GM12878 (cell line): ENCODE measurements at regions not wholly inside any gene's neighbourhood (a gene's known extent, or its start where the extent isn't known, plus 50 kb on each side); places are given as distances from the start of the nearest gene placed in this dataset.

ENCODE experiments used
- ATAC-seq: fragments of 200-7000 bp; cut with Tn5 transposase; 3 replicates; pipeline ENCODE4 v1.9.1; 2020; ENCODE audit warnings: mild to moderate bottlenecking, moderate library complexity
- BruUV-seq: library from RNA; stranded (reverse); fragments of 400-500 nt; replicated peaks from 2 replicates; lab custom pipeline; 2021; lab: Mats Ljungman, UMichigan
- CTCF ChIA-PET: fragments of 300-600 bp; sonication (Branson Sonifier 250); formaldehyde crosslinking; extraction: SDS; loops from one replicate; lab custom pipeline; 2021; ENCODE audit warnings: inconsistent platforms; lab: Yijun Ruan, JAX
- POLR2A ChIA-PET: fragments of 350-600 bp; formaldehyde crosslinking; extraction: SDS; loops from one replicate; lab custom pipeline; 2021; ENCODE audit warnings: inconsistent platforms; lab: Charles Lee
- RAD21 ChIA-PET: fragments of 300-600 bp; sonication (Branson Sonifier 250); formaldehyde crosslinking; loops from one replicate; lab custom pipeline; 2023; ENCODE audit warnings: antibody characterized with exemption; ENCODE audit not compliant: unreplicated experiment; lab: Charles Lee
- SMC1A ChIA-PET: fragments of 300-600 bp; sonication (Branson Sonifier 250); formaldehyde crosslinking; loops from one replicate; lab custom pipeline; 2023; ENCODE audit not compliant: unreplicated experiment, uncharacterized antibody; lab: Charles Lee
- DNase-seq: peaks from one replicate; pipeline ENCODE4 v3.0.0-alpha.2; 2011; ENCODE audit warnings: low read depth, low spot score
- FAIRE-seq: peaks from 3 replicates; lab custom pipeline; 2011; peaks lifted over from hg19 to GRCh38; lab: Jason Lieb, UNC
- H2AFZ ChIP-seq: 2 replicates; pipeline ENCODE4 v1.6.0; 2011; ENCODE audit warnings: low read depth, low read length, control low read depth; ENCODE audit not compliant: control insufficient read depth
- H3K27ac ChIP-seq: 2 replicates; pipeline ENCODE4 v1.5.1; 2011; ENCODE audit warnings: control low read depth; ENCODE audit not compliant: control insufficient read depth, insufficient read depth
- H3K27me3 ChIP-seq, 2 experiments: replicated peaks in 1 of 2; 2 replicates each; pipeline versions ENCODE4 v1.6.0 to v1.6.1; 2011; ENCODE audit warnings: low read length in 1 of 2; ENCODE audit not compliant: control insufficient read depth in 2 of 2, insufficient read depth in 2 of 2
- H3K36me3 ChIP-seq, 2 experiments: 2 replicates each; pipeline ENCODE4 v1.5.1; 2011; ENCODE audit warnings: low read length in 1 of 2; ENCODE audit not compliant: control insufficient read depth in 2 of 2, insufficient read depth in 2 of 2
- H3K4me1 ChIP-seq: 2 replicates; pipeline ENCODE4 v1.6.1; 2011; ENCODE audit warnings: mild to moderate bottlenecking, low read length, moderate library complexity, mixed read lengths; ENCODE audit not compliant: control insufficient read depth, insufficient read depth
- H3K4me2 ChIP-seq: 2 replicates; pipeline ENCODE4 v1.6.0; 2011; ENCODE audit warnings: control low read depth; ENCODE audit not compliant: control insufficient read depth, insufficient read depth
- H3K4me3 ChIP-seq: fragments of 200-600 bp; sonication (generic); 2 replicates; pipeline ENCODE4 v1.5.1; 2016
- H3K79me2 ChIP-seq: 2 replicates; pipeline ENCODE4 v1.6.0; 2011; ENCODE audit warnings: low read length; ENCODE audit not compliant: control insufficient read depth, insufficient read depth
- H3K9ac ChIP-seq: 2 replicates; pipeline ENCODE4 v1.8.0; 2011; ENCODE audit warnings: low read length, control low read depth, mixed read lengths; ENCODE audit not compliant: control insufficient read depth, insufficient read depth
- H3K9me3 ChIP-seq: replicated peaks from 3 replicates; pipeline ENCODE4 v1.5.1; 2011; ENCODE audit warnings: mild to moderate bottlenecking, low read length; ENCODE audit not compliant: control insufficient read depth, insufficient read depth
- H4K20me1 ChIP-seq: 2 replicates; pipeline ENCODE4 v1.6.0; 2011; ENCODE audit not compliant: control insufficient read depth, insufficient read depth
- CBFB ChIP-seq: IDR thresholded peaks from 2 replicates; pipeline ENCODE4 v1.6.1; 2016; ENCODE audit warnings: antibody characterized with exemption, low read depth
- CBX3 ChIP-seq: fragments of 200-600 bp; sonication (generic); IDR thresholded peaks from 2 replicates; pipeline ENCODE4 v1.6.1; 2016; ENCODE audit warnings: low read depth, borderline replicate concordance
- DPF2 ChIP-seq: fragments of 450-650 bp; IDR thresholded peaks from 2 replicates; pipeline ENCODE4 v1.6.1; 2017; ENCODE audit warnings: mild to moderate bottlenecking
- IKZF2 ChIP-seq, 2 experiments: fragments of 450-650 bp; IDR thresholded peaks; 2 replicates each; pipeline ENCODE4 v1.6.1; 2017; ENCODE audit warnings: mild to moderate bottlenecking in 2 of 2, moderate library complexity in 2 of 2
- NFYA ChIP-seq: IDR thresholded peaks from 2 replicates; pipeline ENCODE4 v1.6.1; 2011; ENCODE audit warnings: low read depth, mild to moderate bottlenecking, low read length, improper control_type of control experiment, borderline replicate concordance
- POLR2AphosphoS2 ChIP-seq: IDR thresholded peaks from 2 replicates; pipeline ENCODE4 v1.6.1; 2011; ENCODE audit warnings: low read depth, mild to moderate bottlenecking, low read length, improper control_type of control experiment, moderate library complexity
- SRF ChIP-seq, 2 experiments: IDR thresholded peaks; 2 replicates each; pipeline ENCODE4 v1.6.1; 2011; ENCODE audit warnings: low read depth in 2 of 2, low read length in 2 of 2, mild to moderate bottlenecking in 1 of 2, moderate library complexity in 1 of 2
- WGBS: methylation state at CpG from one replicate; pipeline ENCODE4 v1.1.6; 2016; ENCODE audit warnings: low lambda C conversion rate; ENCODE audit not compliant: insufficient replicate concordance, insufficient coverage; ENCODE audit errors: missing lambda C conversion rate; 5-methylcytosine and 5-hydroxymethylcytosine counted together
- in situ Hi-C: fragments of 300-500 bp; cut with MboI; formaldehyde crosslinking; loops from 9 replicates; pipeline ENCODE4 v1.14.3; 2018; ENCODE audit warnings: mixed read lengths
- intact Hi-C: fragments of 100-400 bp; cut with micrococcal nuclease; formaldehyde crosslinking; loops from one replicate; pipeline ENCODE4 v1.14.2; 2022; ENCODE audit not compliant: unreplicated experiment
- TF ChIP-seq, protein P1 (sequence below): fragments of 450-650 bp; formaldehyde crosslinking; IDR thresholded peaks from 2 replicates; pipeline ENCODE4 v1.4.0; 2022; ENCODE audit warnings: mild to moderate bottlenecking, moderate library complexity

GRCh38 chr6:76441875-76442274, 369.4 kb upstream of the IMPG1 start (continued):
- no peak for TF ChIP-seq SRF (IDR thresholded peaks at IDR 0.05; ENCODE audit: low read depth in 2 of 2, low read length in 2 of 2)

DNA sequence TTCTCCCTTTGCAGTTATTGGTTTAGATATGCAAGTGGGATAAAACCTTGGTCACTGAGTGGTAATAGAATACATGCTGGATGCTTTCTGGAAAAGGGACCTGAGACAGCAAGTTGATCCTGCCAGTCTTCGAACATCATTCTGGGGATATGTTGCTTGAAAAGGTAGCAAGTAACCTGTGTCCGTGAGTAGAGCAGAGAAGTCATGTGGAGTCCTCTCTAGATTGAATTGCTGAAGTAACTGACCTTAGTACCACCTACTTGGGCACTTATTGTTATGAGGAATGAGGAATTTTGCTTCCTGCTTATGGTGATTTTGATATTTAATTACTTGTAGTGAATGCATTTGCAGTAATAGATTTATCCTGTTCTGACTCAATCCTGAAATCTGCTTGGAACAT, 367.3 kb upstream of the IMPG1 start:
- POLR2A ChIA-PET: no interaction called here
- SMC1A ChIA-PET: no interaction called here
- WGBS: 0% methylated on average over 2 of the region's 2 CpGs

More for the DNA sequence above, 367.3 kb upstream of the IMPG1 start:
- TF ChIP-seq IKZF2 (IDR thresholded peaks at IDR 0.05) (no peak), DPF2 (no peak), POLR2AphosphoS2 (no peak), NFYA (no peak), CBFB (no peak), CBX3 (no peak)
- TF ChIP-seq, protein P1, sequence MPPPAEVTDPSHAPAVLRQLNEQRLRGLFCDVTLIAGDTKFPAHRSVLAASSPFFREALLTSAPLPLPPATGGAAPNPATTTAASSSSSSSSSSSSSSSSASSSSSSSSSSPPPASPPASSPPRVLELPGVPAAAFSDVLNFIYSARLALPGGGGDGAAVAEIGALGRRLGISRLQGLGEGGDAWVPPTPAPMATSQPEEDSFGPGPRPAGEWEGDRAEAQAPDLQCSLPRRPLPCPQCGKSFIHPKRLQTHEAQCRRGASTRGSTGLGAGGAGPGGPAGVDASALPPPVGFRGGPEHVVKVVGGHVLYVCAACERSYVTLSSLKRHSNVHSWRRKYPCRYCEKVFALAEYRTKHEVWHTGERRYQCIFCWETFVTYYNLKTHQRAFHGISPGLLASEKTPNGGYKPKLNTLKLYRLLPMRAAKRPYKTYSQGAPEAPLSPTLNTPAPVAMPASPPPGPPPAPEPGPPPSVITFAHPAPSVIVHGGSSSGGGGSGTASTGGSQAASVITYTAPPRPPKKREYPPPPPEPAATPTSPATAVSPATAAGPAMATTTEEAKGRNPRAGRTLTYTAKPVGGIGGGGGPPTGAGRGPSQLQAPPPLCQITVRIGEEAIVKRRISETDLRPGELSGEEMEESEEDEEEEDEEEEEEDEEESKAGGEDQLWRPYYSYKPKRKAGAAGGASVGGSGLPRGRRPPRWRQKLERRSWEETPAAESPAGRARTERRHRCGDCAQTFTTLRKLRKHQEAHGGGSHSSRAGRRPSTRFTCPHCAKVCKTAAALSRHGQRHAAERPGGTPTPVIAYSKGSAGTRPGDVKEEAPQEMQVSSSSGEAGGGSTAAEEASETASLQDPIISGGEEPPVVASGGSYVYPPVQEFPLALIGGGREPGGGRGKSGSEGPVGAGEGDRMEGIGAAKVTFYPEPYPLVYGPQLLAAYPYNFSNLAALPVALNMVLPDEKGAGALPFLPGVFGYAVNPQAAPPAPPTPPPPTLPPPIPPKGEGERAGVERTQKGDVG (CRISPR knock-in tag): no peak
- no peak for FAIRE-seq
- no peak for ATAC-seq
- CTCF ChIA-PET: no interaction called here
- intact Hi-C loops: no loop called here
- BruUV-seq: no TSS peak
- Histone ChIP-seq H3K36me3 (no peaks in the 10 kb centered on the region), H3K27ac (no peak overlapping the region), H3K4me2 (no peak overlapping the region), H4K20me1 (no peaks in the 10 kb centered on the region), H3K4me3 (no peak overlapping the region), H3K4me1 (no peaks in the 10 kb centered on the region), H2AFZ (no peak overlapping the region), H3K79me2 (no peaks in the 10 kb centered on the region), H3K9me3 (no peaks in the 10 kb centered on the region), H3K27me3 (no peaks in the 10 kb centered on the region), H3K9ac (no peak overlapping the region)
- RAD21 ChIA-PET: no interaction called here
- in situ Hi-C loops: no loop called here
- no peak for DNase-seq
